ENCODE measurements at regions not wholly inside any gene's neighbourhood (a gene's known extent, or its start where the extent isn't known, plus 50 kb on each side); places are given as distances from the start of the nearest gene placed in this dataset.

DNA sequence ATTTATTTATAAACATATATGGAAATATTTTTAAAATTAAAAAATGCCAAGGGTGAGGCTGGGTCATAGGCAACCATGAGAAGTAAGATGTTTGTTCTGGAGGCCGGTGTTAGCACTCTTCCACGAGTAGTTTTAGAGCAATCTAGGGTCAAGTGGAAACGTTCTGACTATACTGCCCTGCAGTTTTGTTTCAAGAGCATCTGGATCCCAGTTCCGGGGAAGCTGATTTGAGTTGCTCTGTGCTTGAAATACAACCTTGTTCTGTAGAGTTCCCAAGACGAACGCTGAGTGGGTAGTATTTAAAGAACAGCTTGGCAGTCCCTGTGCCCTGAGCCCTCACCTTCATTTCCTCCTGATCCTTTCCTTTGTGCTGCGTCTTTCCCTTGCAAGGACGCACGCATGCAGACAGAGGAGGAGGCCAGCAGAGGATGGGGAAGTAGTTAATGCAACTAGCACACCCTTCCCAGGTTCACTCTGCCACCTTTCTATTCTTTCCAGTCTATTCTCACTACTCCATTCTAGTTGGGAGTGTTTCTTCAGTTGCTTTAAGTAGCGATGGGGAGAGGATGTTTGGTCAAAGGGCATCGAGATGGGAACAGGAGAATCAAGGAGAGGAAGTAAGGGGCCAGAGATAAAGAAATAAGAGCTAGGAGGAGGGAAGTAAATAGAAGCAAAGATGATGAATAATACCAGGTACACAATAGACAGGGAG is 68.3 kb upstream of the ZSWIM6 start:
- DNase-seq (ENCODE audit: low spot score), result no peak

GRCh38 chr5:61264273-61264661 is 67.8 kb upstream of the ZSWIM6 start:
- DNase-seq (ENCODE audit: low spot score), result peak; percentile 36

- DNase-seq (ENCODE audit: low spot score), result no peak
Measured at GRCh38 chr5:61267116-61267515, 64.9 kb upstream of the ZSWIM6 start.

DNA sequence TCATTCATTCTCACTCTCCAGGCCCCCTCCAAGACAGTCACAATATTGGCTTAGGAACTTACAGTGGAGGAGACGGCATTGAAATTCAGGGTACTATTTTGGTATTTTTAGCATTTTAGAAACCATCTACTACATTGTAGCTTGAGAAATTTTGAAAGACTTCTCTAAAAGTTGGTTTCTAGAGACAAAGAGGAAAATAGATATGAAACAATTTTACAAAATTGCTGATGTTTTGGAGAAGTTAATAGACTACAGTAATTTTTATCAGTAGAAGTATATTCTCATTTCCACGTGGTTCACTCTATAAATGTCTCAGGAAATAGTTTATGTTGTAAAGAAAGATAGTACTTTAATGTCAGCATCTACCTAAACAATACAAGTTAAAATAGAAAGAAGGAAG is 63.2 kb upstream of the ZSWIM6 start:
- DNase-seq (ENCODE audit: low spot score), result no peak

DNA sequence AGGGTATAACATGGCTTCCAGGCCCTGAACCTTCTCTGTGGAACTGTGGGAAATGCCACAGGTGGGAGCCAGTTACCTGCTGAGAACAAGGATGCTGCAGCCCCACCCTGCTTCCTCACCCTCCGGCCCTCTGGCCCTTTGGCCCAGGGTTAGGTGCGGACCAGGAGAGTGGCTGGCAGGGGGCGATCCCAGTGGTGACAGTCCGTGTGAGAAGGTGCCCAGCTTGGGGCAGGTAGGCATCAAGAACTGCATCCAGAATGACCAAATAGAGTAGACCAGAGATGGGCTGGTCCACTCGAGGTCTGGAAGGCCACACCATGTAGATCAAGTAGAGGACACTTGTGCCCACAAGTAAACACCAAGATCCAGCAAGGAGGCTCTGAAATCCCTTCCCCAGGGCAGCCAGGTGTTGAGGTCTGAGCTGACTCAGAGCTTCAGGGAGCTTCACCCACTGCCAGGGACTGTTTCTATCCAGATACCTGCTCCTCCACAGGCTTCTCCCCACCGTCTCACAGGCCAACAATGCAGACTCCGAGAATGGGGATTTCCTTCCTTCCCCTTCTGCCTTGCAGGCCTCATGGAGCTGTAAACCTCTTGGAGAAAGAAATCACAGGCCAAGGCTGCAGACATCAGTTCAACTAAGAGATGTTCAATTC is 61.4 kb upstream of the ZSWIM6 start:
- DNase-seq (ENCODE audit: low spot score), result no peak

GRCh38 chr5:61272688-61273087 is 59.4 kb upstream of the ZSWIM6 start:
- no peak for DNase-seq (ENCODE audit: low spot score)

- DNase-seq (ENCODE audit: low spot score), result no peak
Measured at GRCh38 chr5:61273279-61273975, 58.6 kb upstream of the ZSWIM6 start.

DNA sequence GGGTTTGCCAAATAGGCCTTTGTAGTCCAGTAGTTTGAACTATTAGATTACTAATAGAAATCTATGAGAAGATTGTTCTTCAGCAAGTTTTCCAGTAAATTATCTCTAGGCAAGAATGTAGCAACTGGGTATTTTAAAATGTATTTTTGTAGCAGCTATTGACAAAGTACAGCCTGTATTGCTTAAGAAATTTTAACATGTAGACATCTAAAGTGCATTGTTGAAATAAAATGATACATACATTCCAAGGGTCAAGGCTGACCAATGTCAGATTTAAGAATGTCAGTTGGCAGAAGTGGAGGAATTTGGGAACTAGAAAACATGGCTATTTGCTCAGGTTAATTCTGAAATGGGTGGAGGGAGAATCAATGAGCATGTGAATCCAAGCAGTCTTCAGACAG is 57.5 kb upstream of the ZSWIM6 start:
- DNase-seq (ENCODE audit: low spot score), result no peak

- DNase-seq (ENCODE audit: low spot score), result no peak
Measured at GRCh38 chr5:61275841-61276240, 56.2 kb upstream of the ZSWIM6 start.

- no peak for DNase-seq (ENCODE audit: low spot score)
Measured at GRCh38 chr5:61277190-61277589, 54.9 kb upstream of the ZSWIM6 start.

DNA sequence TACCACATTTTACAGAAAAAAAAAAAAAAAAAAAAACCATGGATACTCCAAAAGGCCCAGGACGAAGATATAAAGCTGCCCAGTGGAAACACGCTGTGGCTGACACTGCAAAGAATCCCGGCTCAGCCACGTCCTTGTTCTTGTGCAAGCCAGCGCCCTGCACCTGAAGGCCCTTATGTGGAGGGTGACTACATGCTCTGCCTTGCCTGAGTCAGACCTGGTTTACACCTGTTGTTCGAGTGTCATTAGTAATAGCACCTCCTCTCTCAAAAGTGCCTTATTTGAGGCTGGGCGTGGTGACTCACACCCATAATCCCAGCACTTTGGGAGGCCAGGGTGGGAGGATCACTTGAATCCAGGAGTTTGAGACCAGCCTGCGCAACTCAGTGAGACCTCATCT is 54.3 kb upstream of the ZSWIM6 start:
- DNase-seq (ENCODE audit: low spot score), result no peak

DNA sequence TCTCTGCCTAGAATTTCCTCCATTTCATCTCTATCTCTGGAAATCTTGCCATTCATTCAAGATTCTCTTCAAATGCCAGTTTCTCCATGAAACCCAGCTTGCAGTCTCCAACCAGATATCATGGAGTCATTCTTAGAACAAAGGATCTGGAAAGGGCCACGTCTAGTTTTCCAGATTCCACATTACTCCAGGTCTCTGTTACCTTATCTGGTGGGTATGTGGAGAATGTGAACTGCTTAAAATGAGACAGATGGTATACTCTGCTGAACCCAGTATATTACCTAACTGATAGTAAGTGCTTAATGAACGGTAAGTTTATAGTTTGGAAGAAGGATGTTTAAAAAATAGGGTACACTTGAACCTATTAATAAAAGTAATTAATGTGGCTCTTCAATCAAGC is 52.3 kb upstream of the ZSWIM6 start:
- no peak for DNase-seq (ENCODE audit: low spot score)

DNA sequence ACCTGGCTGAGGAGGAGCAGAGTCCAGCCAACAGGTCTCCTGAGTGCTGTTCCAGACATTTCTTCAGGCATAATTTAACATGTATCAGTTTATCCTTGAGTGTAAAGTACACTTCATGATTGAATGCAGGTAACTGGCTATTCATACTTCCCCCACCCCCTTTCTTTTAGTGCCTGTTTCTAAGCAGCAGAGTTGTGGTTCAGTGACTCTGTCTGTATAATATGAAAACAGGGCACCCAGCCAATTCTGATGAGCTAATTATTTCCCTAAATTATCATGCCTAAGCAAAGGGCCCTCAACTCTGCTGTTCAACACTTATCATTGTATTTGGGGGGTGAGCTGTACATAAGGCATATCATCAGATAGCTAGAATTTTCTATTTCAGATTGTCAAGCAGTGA is 51.9 kb upstream of the ZSWIM6 start:
- no peak for DNase-seq (ENCODE audit: low spot score)

DNA sequence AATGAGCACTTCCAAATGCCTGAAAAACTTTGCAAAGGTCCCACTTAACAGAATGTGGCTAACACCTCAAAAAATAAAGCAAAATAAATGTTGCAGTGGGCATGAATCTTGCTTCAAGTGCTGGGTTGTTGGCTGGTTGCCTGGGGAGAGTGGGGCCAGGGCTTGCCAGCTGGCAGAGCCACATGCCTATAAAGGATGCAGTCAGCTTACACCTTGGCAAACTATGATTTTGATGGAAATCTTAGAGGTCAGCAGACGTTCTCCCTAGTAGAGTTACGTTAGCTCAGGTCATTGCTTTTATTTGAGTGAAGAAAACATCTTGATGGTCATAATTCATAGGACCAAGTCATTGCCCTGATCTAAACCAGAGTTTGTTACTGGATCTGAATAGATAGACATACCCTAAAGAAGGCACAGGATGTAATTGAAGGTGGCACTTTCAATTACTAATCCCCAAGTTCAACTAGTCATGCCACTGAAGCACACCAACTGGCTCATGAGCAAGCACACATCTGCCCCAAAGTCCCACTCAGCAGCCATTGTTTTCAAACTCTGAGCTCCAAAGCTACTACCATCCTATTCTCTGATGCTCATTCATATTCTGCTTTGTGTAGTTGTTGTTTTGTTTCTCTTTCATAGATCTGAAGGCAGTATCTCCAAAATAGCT is 51.2 kb upstream of the ZSWIM6 start:
- DNase-seq (ENCODE audit: low spot score), result no peak

DNA sequence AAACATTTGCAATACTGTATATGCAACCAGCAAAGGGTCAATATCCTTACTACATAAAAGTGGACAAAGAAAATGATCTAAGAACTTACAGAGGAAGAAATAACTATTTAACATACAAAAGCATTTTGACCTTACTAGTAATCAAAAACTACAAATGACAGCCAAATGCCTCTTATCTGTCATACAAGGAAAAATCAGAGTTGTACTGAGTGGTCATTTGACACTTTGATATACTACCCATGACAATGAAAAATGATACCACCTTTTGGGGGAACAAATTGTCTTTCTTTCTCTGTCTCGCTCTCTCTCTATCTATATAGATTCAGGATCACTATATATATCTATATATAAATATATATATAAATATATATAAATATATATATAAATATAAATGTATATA is 50.4 kb upstream of the ZSWIM6 start:
- DNase-seq (ENCODE audit: low spot score), result no peak
